ENCODE measurements at regions not wholly inside any gene's neighbourhood (a gene's known extent, or its start where the extent isn't known, plus 50 kb on each side); places are given as distances from the start of the nearest gene placed in this dataset.

DNA sequence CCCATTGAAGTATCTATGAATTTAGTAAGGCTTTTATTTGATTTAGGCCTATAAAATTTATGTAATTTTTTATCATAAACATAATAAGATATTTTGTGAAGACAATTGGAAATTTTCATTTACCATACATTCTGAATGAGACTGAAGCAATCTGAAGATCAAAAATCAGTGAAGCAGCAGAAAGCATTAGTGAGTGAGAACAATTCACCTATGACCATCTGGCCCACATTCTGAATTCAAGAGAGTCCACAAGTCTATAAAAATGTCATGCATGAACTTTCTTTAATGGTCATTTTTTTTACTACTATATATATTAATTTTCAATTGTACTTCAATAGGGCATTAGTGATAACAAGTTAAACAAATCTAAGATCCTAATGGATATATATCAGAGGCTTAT lies 1026.6 kb upstream of the MAP3K7 start:
- no peak for DNase-seq (ENCODE audit: low spot score)
- TF ChIP-seq, protein P1, sequence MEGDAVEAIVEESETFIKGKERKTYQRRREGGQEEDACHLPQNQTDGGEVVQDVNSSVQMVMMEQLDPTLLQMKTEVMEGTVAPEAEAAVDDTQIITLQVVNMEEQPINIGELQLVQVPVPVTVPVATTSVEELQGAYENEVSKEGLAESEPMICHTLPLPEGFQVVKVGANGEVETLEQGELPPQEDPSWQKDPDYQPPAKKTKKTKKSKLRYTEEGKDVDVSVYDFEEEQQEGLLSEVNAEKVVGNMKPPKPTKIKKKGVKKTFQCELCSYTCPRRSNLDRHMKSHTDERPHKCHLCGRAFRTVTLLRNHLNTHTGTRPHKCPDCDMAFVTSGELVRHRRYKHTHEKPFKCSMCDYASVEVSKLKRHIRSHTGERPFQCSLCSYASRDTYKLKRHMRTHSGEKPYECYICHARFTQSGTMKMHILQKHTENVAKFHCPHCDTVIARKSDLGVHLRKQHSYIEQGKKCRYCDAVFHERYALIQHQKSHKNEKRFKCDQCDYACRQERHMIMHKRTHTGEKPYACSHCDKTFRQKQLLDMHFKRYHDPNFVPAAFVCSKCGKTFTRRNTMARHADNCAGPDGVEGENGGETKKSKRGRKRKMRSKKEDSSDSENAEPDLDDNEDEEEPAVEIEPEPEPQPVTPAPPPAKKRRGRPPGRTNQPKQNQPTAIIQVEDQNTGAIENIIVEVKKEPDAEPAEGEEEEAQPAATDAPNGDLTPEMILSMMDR (IDR thresholded peaks at IDR 0.05; ENCODE audit: extremely low read depth, insufficient read depth, missing control alignments), result no peak
- in situ Hi-C loops (cut with MboI; ENCODE audit: low pct_unique_long_range_greater_than_20kb, low sequenced_read_pairs, unreplicated experiment), result no loop called here

DNA sequence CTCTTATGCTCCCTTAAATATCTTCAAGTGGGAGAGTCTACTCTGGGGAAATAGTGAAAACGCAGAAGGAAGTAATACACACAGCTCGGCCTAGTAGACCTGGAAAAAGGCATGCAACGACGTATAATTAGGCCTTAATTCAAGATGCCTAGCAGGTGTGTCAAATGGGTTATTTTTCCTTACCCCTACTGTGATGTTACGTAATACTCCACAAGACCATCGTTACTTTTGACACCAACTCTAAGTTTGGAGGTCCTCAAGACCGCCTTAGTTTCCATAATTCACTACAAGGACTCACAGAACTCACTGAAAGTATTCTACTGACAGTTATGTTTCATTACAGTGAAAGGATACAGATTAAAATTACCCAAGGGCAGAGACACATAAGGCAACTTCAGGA lies 1024.3 kb upstream of the MAP3K7 start:
- no peak for DNase-seq (ENCODE audit: low spot score)
- TF ChIP-seq, protein P1 (IDR thresholded peaks at IDR 0.05; ENCODE audit: extremely low read depth, insufficient read depth, missing control alignments), result no peak
- in situ Hi-C loops (cut with MboI; ENCODE audit: low pct_unique_long_range_greater_than_20kb, low sequenced_read_pairs, unreplicated experiment), result no loop called here

GRCh38 chr6:91608428-91608827 lies 1021.6 kb upstream of the MAP3K7 start:
- in situ Hi-C loops (cut with MboI; ENCODE audit: low pct_unique_long_range_greater_than_20kb, low sequenced_read_pairs, unreplicated experiment), result no loop called here
- TF ChIP-seq, protein P1 (IDR thresholded peaks at IDR 0.05; ENCODE audit: extremely low read depth, insufficient read depth, missing control alignments), result no peak
- DNase-seq (ENCODE audit: low spot score), result no peak

- in situ Hi-C loops (cut with MboI; ENCODE audit: low pct_unique_long_range_greater_than_20kb, low sequenced_read_pairs, unreplicated experiment), result no loop called here
Observed at GRCh38 chr6:91606148-91606901, 1019.5 kb upstream of the MAP3K7 start.

GRCh38 chr6:91600561-91600960 lies 1013.7 kb upstream of the MAP3K7 start:
- TF ChIP-seq, protein P1 (IDR thresholded peaks at IDR 0.05; ENCODE audit: extremely low read depth, insufficient read depth, missing control alignments), result no peak
- in situ Hi-C loops (cut with MboI; ENCODE audit: low pct_unique_long_range_greater_than_20kb, low sequenced_read_pairs, unreplicated experiment), result no loop called here
- no peak for DNase-seq (ENCODE audit: low spot score)

More at GRCh38 chr6:91606148-91606901, 1019.5 kb upstream of the MAP3K7 start:
- DNase-seq (ENCODE audit: low spot score), result no peak
- TF ChIP-seq, protein P1 (IDR thresholded peaks at IDR 0.05; ENCODE audit: extremely low read depth, insufficient read depth, missing control alignments), result no peak

- no peak for DNase-seq (ENCODE audit: low spot score)
- TF ChIP-seq, protein P1 (IDR thresholded peaks at IDR 0.05; ENCODE audit: extremely low read depth, insufficient read depth, missing control alignments), result no peak
- in situ Hi-C loops (cut with MboI; ENCODE audit: low pct_unique_long_range_greater_than_20kb, low sequenced_read_pairs, unreplicated experiment), result no loop called here
Observed at GRCh38 chr6:91590191-91590590, 1003.3 kb upstream of the MAP3K7 start.

Data from GM13977 (cell line).